ENCODE measurements at regions not wholly inside any gene's neighbourhood (a gene's known extent, or its start where the extent isn't known, plus 50 kb on each side); places are given as distances from the start of the nearest gene placed in this dataset.

DNA sequence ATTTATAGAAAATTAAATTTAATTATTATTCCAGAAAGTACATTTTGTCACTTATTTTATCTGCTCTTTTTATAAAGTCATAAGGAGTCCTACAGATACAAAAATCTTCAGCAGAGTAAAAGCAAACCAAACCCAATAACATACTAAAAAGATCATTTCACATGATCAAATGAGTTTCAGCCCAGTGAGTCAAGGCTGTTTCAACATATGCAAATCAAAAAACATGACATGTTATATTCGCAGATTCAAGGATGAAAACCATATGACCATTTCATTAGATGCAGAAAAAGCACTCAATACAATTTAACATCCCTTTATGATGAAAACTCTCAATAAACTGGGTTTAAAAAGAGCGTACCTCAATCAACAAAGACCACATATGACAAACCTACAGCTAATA is 214.3 kb downstream of the FAT4 start:
- TF ChIP-seq, protein P1, sequence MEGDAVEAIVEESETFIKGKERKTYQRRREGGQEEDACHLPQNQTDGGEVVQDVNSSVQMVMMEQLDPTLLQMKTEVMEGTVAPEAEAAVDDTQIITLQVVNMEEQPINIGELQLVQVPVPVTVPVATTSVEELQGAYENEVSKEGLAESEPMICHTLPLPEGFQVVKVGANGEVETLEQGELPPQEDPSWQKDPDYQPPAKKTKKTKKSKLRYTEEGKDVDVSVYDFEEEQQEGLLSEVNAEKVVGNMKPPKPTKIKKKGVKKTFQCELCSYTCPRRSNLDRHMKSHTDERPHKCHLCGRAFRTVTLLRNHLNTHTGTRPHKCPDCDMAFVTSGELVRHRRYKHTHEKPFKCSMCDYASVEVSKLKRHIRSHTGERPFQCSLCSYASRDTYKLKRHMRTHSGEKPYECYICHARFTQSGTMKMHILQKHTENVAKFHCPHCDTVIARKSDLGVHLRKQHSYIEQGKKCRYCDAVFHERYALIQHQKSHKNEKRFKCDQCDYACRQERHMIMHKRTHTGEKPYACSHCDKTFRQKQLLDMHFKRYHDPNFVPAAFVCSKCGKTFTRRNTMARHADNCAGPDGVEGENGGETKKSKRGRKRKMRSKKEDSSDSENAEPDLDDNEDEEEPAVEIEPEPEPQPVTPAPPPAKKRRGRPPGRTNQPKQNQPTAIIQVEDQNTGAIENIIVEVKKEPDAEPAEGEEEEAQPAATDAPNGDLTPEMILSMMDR (IDR thresholded peaks at IDR 0.05): no peak
- TF ChIP-seq ZFX (IDR thresholded peaks at IDR 0.05; ENCODE audit: borderline replicate concordance): no peak

Data from 22Rv1 (cell line).